ENCODE measurements at regions not wholly inside any gene's neighbourhood (a gene's known extent, or its start where the extent isn't known, plus 50 kb on each side); places are given as distances from the start of the nearest gene placed in this dataset.

- Histone ChIP-seq H3K4me3 (ENCODE audit: low read depth, low read length, poor library complexity, severe bottlenecking) (no peak overlapping the region), H4K20me1 (ENCODE audit: insufficient read depth, low read length) (no peaks in the 10 kb centered on the region), H3K4me2 (ENCODE audit: low read length) (no peak overlapping the region), H3F3A (ENCODE audit: insufficient read depth, low read length) (no peaks in the 10 kb centered on the region), H3K36me3 (ENCODE audit: insufficient read depth, low read length) (no peaks in the 10 kb centered on the region), H3K9ac (ENCODE audit: low read length) (no peak overlapping the region), H3K27ac (ENCODE audit: low read depth, low read length, poor library complexity, severe bottlenecking) (no peak overlapping the region), H3K4me1 (ENCODE audit: insufficient read depth, low read length, severe bottlenecking) (no peaks in the 10 kb centered on the region), H3K27me3 (ENCODE audit: insufficient read depth, low read length) (no peaks in the 10 kb centered on the region), H3K9me3 (ENCODE audit: low read length) (no peaks in the 10 kb centered on the region), H2AFZ (ENCODE audit: low read length) (no peak overlapping the region), H3K9me2 (ENCODE audit: low read depth, low read length) (no peaks in the 10 kb centered on the region), H3K79me2 (ENCODE audit: insufficient read depth, low read length) (no peaks in the 10 kb centered on the region)
- no peak for TF ChIP-seq EZH2 (IDR thresholded peaks at IDR 0.05; ENCODE audit: borderline replicate concordance, low read length)
- TF ChIP-seq, protein P1, sequence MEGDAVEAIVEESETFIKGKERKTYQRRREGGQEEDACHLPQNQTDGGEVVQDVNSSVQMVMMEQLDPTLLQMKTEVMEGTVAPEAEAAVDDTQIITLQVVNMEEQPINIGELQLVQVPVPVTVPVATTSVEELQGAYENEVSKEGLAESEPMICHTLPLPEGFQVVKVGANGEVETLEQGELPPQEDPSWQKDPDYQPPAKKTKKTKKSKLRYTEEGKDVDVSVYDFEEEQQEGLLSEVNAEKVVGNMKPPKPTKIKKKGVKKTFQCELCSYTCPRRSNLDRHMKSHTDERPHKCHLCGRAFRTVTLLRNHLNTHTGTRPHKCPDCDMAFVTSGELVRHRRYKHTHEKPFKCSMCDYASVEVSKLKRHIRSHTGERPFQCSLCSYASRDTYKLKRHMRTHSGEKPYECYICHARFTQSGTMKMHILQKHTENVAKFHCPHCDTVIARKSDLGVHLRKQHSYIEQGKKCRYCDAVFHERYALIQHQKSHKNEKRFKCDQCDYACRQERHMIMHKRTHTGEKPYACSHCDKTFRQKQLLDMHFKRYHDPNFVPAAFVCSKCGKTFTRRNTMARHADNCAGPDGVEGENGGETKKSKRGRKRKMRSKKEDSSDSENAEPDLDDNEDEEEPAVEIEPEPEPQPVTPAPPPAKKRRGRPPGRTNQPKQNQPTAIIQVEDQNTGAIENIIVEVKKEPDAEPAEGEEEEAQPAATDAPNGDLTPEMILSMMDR (IDR thresholded peaks at IDR 0.05; ENCODE audit: low read length) = no peak
Observed at GRCh38 chr1:88058205-88058604, 625.9 kb upstream of the PKN2 start.

DNA sequence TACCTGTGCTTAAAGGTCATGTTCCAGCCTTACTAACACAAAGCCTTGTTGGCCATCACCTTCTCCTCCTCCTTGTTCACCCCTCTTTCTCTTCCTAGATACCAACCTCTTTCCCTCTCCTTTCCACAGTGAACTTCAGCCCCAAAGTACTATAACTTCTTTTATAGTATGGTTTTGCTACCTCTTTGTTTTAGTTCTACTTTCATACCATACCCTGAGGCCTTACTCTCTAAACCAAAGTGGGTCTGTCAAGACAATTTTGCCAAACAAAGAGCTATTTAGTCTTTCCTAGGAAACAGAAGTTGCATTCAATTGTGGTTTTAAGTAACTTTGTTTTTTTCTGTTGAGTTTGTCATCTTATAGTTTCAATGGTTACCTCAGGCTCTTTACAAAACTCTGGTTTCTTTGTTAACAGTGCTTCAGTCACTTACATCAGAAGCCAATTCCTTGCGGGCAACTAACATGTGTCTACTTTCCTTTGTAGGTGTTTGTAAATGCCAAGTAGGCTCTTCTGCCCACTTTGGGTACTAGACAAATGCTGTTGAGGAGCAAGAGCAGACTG lies 623.9 kb upstream of the PKN2 start:
- Histone ChIP-seq H3K9ac (ENCODE audit: low read length) (no peak overlapping the region), H4K20me1 (ENCODE audit: insufficient read depth, low read length) (no peaks in the 10 kb centered on the region), H3K27me3 (ENCODE audit: insufficient read depth, low read length) (no peaks in the 10 kb centered on the region), H3K4me3 (ENCODE audit: low read depth, low read length, poor library complexity, severe bottlenecking) (no peak overlapping the region), H3K9me3 (ENCODE audit: low read length) (no peaks in the 10 kb centered on the region), H3K36me3 (ENCODE audit: insufficient read depth, low read length) (no peaks in the 10 kb centered on the region), H3K4me1 (ENCODE audit: insufficient read depth, low read length, severe bottlenecking) (no peaks in the 10 kb centered on the region), H3K4me2 (ENCODE audit: low read length) (no peak overlapping the region), H3K27ac (ENCODE audit: low read depth, low read length, poor library complexity, severe bottlenecking) (no peak overlapping the region), H2AFZ (ENCODE audit: low read length) (no peak overlapping the region), H3K9me2 (ENCODE audit: low read depth, low read length) (no peaks in the 10 kb centered on the region), H3K79me2 (ENCODE audit: insufficient read depth, low read length) (no peaks in the 10 kb centered on the region), H3F3A (ENCODE audit: insufficient read depth, low read length) (no peaks in the 10 kb centered on the region)
- no peak for TF ChIP-seq EZH2 (IDR thresholded peaks at IDR 0.05; ENCODE audit: borderline replicate concordance, low read length)
- TF ChIP-seq, protein P1 (IDR thresholded peaks at IDR 0.05; ENCODE audit: low read length) = no peak

- H3K4me1 ChIP-seq (ENCODE audit: insufficient read depth, low read length, severe bottlenecking) = no peaks in the 10 kb centered on the region
- H3K36me3 ChIP-seq (ENCODE audit: insufficient read depth, low read length) = no peaks in the 10 kb centered on the region
- no peaks in the 10 kb centered on the region for H3K79me2 ChIP-seq (ENCODE audit: insufficient read depth, low read length)
- H3F3A ChIP-seq (ENCODE audit: insufficient read depth, low read length) = no peaks in the 10 kb centered on the region
- no peak overlapping the region for H3K27ac ChIP-seq (ENCODE audit: low read depth, low read length, poor library complexity, severe bottlenecking)
- no peaks in the 10 kb centered on the region for H3K9me2 ChIP-seq (ENCODE audit: low read depth, low read length)
- no peak overlapping the region for H3K4me2 ChIP-seq (ENCODE audit: low read length)
- no peaks in the 10 kb centered on the region for H3K9me3 ChIP-seq (ENCODE audit: low read length)
- no peaks in the 10 kb centered on the region for H4K20me1 ChIP-seq (ENCODE audit: insufficient read depth, low read length)
- no peak overlapping the region for H2AFZ ChIP-seq (ENCODE audit: low read length)
- no peaks in the 10 kb centered on the region for H3K27me3 ChIP-seq (ENCODE audit: insufficient read depth, low read length)
- no peak for TF ChIP-seq EZH2 (IDR thresholded peaks at IDR 0.05; ENCODE audit: borderline replicate concordance, low read length)
- TF ChIP-seq, protein P1 (IDR thresholded peaks at IDR 0.05; ENCODE audit: low read length) = no peak
- no peak overlapping the region for H3K4me3 ChIP-seq (ENCODE audit: low read depth, low read length, poor library complexity, severe bottlenecking)
- no peak overlapping the region for H3K9ac ChIP-seq (ENCODE audit: low read length)
Observed at GRCh38 chr1:88060750-88061491, 623.2 kb upstream of the PKN2 start.

All from OCI-LY1 (cell line).